CD8-positive, alpha-beta memory T cell (primary cell): ENCODE measurements at regions not wholly inside any gene's neighbourhood (a gene's known extent, or its start where the extent isn't known, plus 50 kb on each side); places are given as distances from the start of the nearest gene placed in this dataset.
"Not testable (repeated sequence)": the region's sequence is repeated elsewhere in the genome, so short reads cannot be mapped to it uniquely, and the experiment has no call there.

Experiments used
- CTCF ChIA-PET: fragments of 350-600 bp; sonication (Branson Sonifier 250); formaldehyde crosslinking; loops from one replicate; lab custom pipeline; 2021; ENCODE audit warnings: antibody characterized with exemption; lab: Charles Lee
- POLR2A ChIA-PET: fragments of 350-600 bp; sonication (Branson Sonifier 250); formaldehyde crosslinking; loops from one replicate; lab custom pipeline; 2021; ENCODE audit warnings: antibody characterized with exemption; lab: Charles Lee
- DNase-seq, 5 donors: peaks; one replicate each; pipeline versions ENCODE4 v3.0.0 to v3.0.0-alpha.2; 2020 to 2022; ENCODE audit warnings: mixed read lengths in 1 of 5
- H3K27ac ChIP-seq: one replicate; pipeline ENCODE4 v1.7.0; 2013; ENCODE audit warnings: low read depth, mild to moderate bottlenecking, low read length, moderate library complexity
- H3K27me3 ChIP-seq: 2 replicates; pipeline ENCODE4 v1.7.0; 2013; ENCODE audit warnings: low read length, mild to moderate bottlenecking; ENCODE audit not compliant: insufficient read depth, poor library complexity, severe bottlenecking
- H3K36me3 ChIP-seq: 2 replicates; pipeline ENCODE4 v1.7.0; 2013; ENCODE audit warnings: mild to moderate bottlenecking, low read length, moderate library complexity; ENCODE audit not compliant: insufficient read depth
- H3K4me1 ChIP-seq: 2 replicates; pipeline ENCODE4 v1.7.0; 2013; ENCODE audit warnings: mild to moderate bottlenecking, low read length, moderate library complexity; ENCODE audit not compliant: insufficient read depth
- H3K4me3 ChIP-seq: 2 replicates; pipeline ENCODE4 v1.7.0; 2013; ENCODE audit warnings: mild to moderate bottlenecking, low read length
- H3K9me3 ChIP-seq: 2 replicates; pipeline ENCODE4 v1.7.0; 2013; ENCODE audit warnings: mild to moderate bottlenecking, low read length
- H3K27ac Mint-ChIP-seq, 8 donors: one replicate each; pipeline ENCODE4 v1.8.0; 2020 to 2021; ENCODE audit warnings: mixed read lengths in 8 of 8, mild to moderate bottlenecking in 6 of 8, inconsistent platforms in 3 of 8, moderate library complexity in 3 of 8
- H3K27me3 Mint-ChIP-seq, 2 donors: one replicate each; pipeline ENCODE4 v1.8.0; 2020 to 2021; ENCODE audit warnings: mixed read lengths in 2 of 2, mild to moderate bottlenecking in 1 of 2, moderate library complexity in 1 of 2
- H3K36me3 Mint-ChIP-seq, 3 donors: one replicate each; pipeline ENCODE4 v1.8.0; 2020 to 2021; ENCODE audit warnings: mixed read lengths in 3 of 3, inconsistent platforms in 1 of 3, mild to moderate bottlenecking in 1 of 3
- H3K4me1 Mint-ChIP-seq, 3 donors: one replicate each; pipeline ENCODE4 v1.8.0; 2020 to 2021; ENCODE audit warnings: mixed read lengths in 3 of 3, inconsistent platforms in 1 of 3, mild to moderate bottlenecking in 1 of 3
- H3K4me3 Mint-ChIP-seq, 7 donors: one replicate each; pipeline ENCODE4 v1.8.0; 2020 to 2021; ENCODE audit warnings: mixed read lengths in 7 of 7, mild to moderate bottlenecking in 6 of 7, moderate library complexity in 4 of 7, inconsistent platforms in 2 of 7
- H3K9me3 Mint-ChIP-seq, 5 donors: one replicate each; pipeline ENCODE4 v1.8.0; 2020 to 2022; ENCODE audit warnings: mixed read lengths in 5 of 5, mild to moderate bottlenecking in 3 of 5, moderate library complexity in 2 of 5, inconsistent platforms in 1 of 5

GRCh38 chr5:91797576-91797975 is 414.5 kb upstream of the ARRDC3 start:
- H3K36me3 ChIP-seq = no peaks in the 10 kb centered on the region
- H3K4me1 Mint-ChIP-seq = no peaks in the 10 kb centered on the region
- H3K4me3 Mint-ChIP-seq = no peak overlapping the region
- H3K27ac ChIP-seq = no peak overlapping the region
- POLR2A ChIA-PET = no interaction called here
- H3K9me3 Mint-ChIP-seq = peaks cover 7 to 17% (median 9%) of the 10 kb centered on the region in 5 donors
- H3K27me3 ChIP-seq = no peaks in the 10 kb centered on the region
- DNase-seq = no peak
- no peaks in the 10 kb centered on the region for H3K27me3 Mint-ChIP-seq
- H3K4me3 ChIP-seq = no peak overlapping the region
- H3K27ac Mint-ChIP-seq = no peak overlapping the region
- H3K9me3 ChIP-seq = no peaks in the 10 kb centered on the region
- H3K36me3 Mint-ChIP-seq = no peaks in the 10 kb centered on the region
- CTCF ChIA-PET = no interaction called here
- no peaks in the 10 kb centered on the region for H3K4me1 ChIP-seq

GRCh38 chr5:91794856-91795548 is 411.9 kb upstream of the ARRDC3 start:
- Histone ChIP-seq H3K27ac (no peak overlapping the region), H3K36me3 (no peaks in the 10 kb centered on the region), H3K27me3 (no peaks in the 10 kb centered on the region), H3K4me3 (no peak overlapping the region), H3K9me3 (no peaks in the 10 kb centered on the region), H3K4me1 (no peaks in the 10 kb centered on the region)
- Mint-ChIP-seq H3K36me3 (no peaks in the 10 kb centered on the region), H3K4me3 (no peak overlapping the region), H3K9me3 (peaks cover 0 to 3% (median 0%) of the 10 kb centered on the region in 5 donors), H3K4me1 (no peaks in the 10 kb centered on the region), H3K27ac (no peak overlapping the region), H3K27me3 (no peaks in the 10 kb centered on the region)
- ChIA-PET CTCF (no interaction called here), POLR2A (no interaction called here)
- no peak for DNase-seq

DNA sequence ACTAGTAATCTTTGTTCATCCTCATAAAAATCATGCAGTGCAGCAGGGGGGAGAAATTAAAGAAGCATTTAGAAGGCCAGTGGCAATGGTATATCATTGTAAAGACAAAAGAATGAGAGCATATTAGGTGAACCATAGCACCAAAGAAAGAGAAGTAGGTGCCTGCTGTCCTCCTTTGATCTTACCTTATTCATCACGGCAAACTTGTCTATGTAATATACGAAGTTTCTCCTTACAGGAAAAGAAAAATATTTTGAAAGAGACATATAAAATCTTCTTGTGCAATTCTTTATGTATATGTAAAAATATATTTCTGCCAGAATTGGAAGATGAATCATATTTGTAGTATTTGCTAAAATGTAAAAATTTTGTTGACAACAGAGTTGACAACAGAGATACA is 411.3 kb upstream of the ARRDC3 start:
- Mint-ChIP-seq H3K4me1 (no peaks in the 10 kb centered on the region), H3K27ac (no peak overlapping the region), H3K9me3 (no peaks in the 10 kb centered on the region), H3K4me3 (no peak overlapping the region), H3K27me3 (no peaks in the 10 kb centered on the region), H3K36me3 (no peaks in the 10 kb centered on the region)
- H3K36me3 ChIP-seq = no peaks in the 10 kb centered on the region
- POLR2A ChIA-PET = no interaction called here
- no peaks in the 10 kb centered on the region for H3K27me3 ChIP-seq
- no peak overlapping the region for H3K27ac ChIP-seq
- no peak for DNase-seq
- CTCF ChIA-PET = no interaction called here
- H3K9me3 ChIP-seq = no peaks in the 10 kb centered on the region
- H3K4me3 ChIP-seq = no peak overlapping the region
- H3K4me1 ChIP-seq = no peaks in the 10 kb centered on the region

DNA sequence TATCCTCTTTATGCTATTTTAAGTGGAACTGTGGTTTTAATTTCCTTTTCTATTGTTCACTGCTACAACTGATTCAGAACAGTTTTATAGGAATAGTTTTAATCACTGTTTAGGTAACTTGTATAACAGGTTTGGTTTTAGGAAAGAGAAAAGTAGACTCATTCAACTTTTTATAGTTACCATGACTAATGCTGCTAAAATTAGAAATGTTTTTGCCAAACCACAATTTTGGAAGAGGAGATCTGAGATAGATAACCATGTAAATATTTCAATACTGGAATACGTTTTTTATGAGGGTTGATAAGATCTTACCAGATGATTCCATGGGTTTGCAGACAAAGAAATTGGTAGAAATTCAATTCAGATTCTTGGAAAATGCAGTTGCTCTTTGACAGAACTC is 404.6 kb upstream of the ARRDC3 start:
- Mint-ChIP-seq H3K27me3 (no peaks in the 10 kb centered on the region), H3K4me3 (no peak overlapping the region), H3K36me3 (no peaks in the 10 kb centered on the region), H3K27ac (no peak overlapping the region), H3K4me1 (no peaks in the 10 kb centered on the region), H3K9me3 (peaks cover 0 to 8% (median 4%) of the 10 kb centered on the region in 5 donors)
- H3K4me3 ChIP-seq = no peak overlapping the region
- DNase-seq = no peak
- H3K36me3 ChIP-seq = no peaks in the 10 kb centered on the region
- no peaks in the 10 kb centered on the region for H3K27me3 ChIP-seq
- no peaks in the 10 kb centered on the region for H3K4me1 ChIP-seq
- H3K9me3 ChIP-seq = no peaks in the 10 kb centered on the region
- no peak overlapping the region for H3K27ac ChIP-seq
- ChIA-PET CTCF (no interaction called here), POLR2A (no interaction called here)

GRCh38 chr5:91777671-91778070 is 394.6 kb upstream of the ARRDC3 start:
- H3K9me3 Mint-ChIP-seq = peaks cover 0 to 24% (median 0%) of the 10 kb centered on the region in 5 donors
- ChIA-PET POLR2A (no interaction called here), CTCF (no interaction called here)
- H3K4me1 ChIP-seq = no peaks in the 10 kb centered on the region
- no peaks in the 10 kb centered on the region for H3K9me3 ChIP-seq
- H3K36me3 Mint-ChIP-seq = no peaks in the 10 kb centered on the region
- no peak overlapping the region for H3K4me3 ChIP-seq
- H3K36me3 ChIP-seq = no peaks in the 10 kb centered on the region
- H3K27ac Mint-ChIP-seq = no peak overlapping the region
- no peaks in the 10 kb centered on the region for H3K27me3 ChIP-seq
- no peaks in the 10 kb centered on the region for H3K4me1 Mint-ChIP-seq
- no peaks in the 10 kb centered on the region for H3K27me3 Mint-ChIP-seq
- DNase-seq = no peak
- no peak overlapping the region for H3K27ac ChIP-seq
- H3K4me3 Mint-ChIP-seq = no peak overlapping the region

DNA sequence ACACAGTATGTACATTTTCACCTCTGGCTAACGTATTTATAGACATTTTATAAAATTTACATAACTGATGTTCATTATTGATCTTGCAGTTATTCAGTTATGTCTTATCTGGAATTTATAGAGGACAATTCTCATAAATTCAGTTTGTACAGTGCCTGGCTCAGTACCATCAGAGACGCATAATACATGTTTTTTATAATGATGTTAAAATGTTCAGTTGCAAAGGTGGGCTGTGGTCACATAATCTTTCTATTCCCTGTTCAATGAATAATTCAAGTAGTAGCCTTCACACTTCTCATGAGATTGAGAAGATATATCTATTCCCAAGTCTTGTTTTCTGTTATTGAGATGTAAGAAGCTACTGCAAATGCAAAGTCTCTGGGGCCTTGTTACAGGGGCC is 393.1 kb upstream of the ARRDC3 start:
- CTCF ChIA-PET = no interaction called here
- H3K9me3 Mint-ChIP-seq = peaks cover 0 to 24% (median 0%) of the 10 kb centered on the region in 5 donors
- Histone ChIP-seq H3K4me3 (no peak overlapping the region), H3K27me3 (no peaks in the 10 kb centered on the region), H3K9me3 (no peaks in the 10 kb centered on the region), H3K36me3 (no peaks in the 10 kb centered on the region), H3K4me1 (no peaks in the 10 kb centered on the region), H3K27ac (no peak overlapping the region)
- no peak for DNase-seq
- no peak overlapping the region for H3K4me3 Mint-ChIP-seq
- H3K36me3 Mint-ChIP-seq = no peaks in the 10 kb centered on the region
- POLR2A ChIA-PET = no interaction called here
- no peaks in the 10 kb centered on the region for H3K27me3 Mint-ChIP-seq
- H3K4me1 Mint-ChIP-seq = no peaks in the 10 kb centered on the region
- H3K27ac Mint-ChIP-seq = no peak overlapping the region

- no peak overlapping the region for H3K27ac Mint-ChIP-seq
- ChIA-PET POLR2A (no interaction called here), CTCF (no interaction called here)
- H3K4me1 ChIP-seq = no peaks in the 10 kb centered on the region
- H3K9me3 ChIP-seq = no peaks in the 10 kb centered on the region
- H3K36me3 Mint-ChIP-seq = no peaks in the 10 kb centered on the region
- H3K27ac ChIP-seq = no peak overlapping the region
- H3K9me3 Mint-ChIP-seq = peaks cover 0 to 8% (median 0%) of the 10 kb centered on the region in 5 donors
- H3K36me3 ChIP-seq = no peaks in the 10 kb centered on the region
- H3K4me3 Mint-ChIP-seq = no peak overlapping the region
- H3K27me3 Mint-ChIP-seq = no peaks in the 10 kb centered on the region
- H3K4me3 ChIP-seq = no peak overlapping the region
- no peak for DNase-seq
- H3K4me1 Mint-ChIP-seq = no peaks in the 10 kb centered on the region
- H3K27me3 ChIP-seq = no peaks in the 10 kb centered on the region
These were observed 387.3 kb upstream of the ARRDC3 start for GRCh38 chr5:91770400-91770799.

DNA sequence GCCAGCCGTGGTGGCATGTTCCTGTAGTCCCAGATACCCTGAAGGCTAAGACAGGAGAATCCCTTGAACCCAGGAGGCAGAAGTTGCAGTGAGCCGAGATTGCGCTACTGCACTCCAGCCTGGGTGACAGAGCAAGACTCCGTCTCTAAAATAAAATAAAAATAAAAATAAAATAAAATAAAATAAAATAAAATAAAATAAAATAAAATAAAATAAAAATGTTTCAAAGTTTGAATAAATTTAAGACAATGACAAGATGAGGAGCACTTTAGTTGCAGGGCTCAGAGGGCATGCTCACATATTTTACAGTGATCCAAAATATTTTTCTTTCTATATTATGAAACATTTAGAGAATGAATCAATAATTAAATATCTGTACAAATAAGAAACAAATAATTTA is 374.3 kb upstream of the ARRDC3 start:
- H3K9me3 ChIP-seq, H3K27me3 Mint-ChIP-seq, H3K4me3 ChIP-seq, H3K4me3 Mint-ChIP-seq, H3K27ac Mint-ChIP-seq, H3K36me3 ChIP-seq, H3K4me1 ChIP-seq, CTCF ChIA-PET, POLR2A ChIA-PET, H3K36me3 Mint-ChIP-seq, DNase-seq, H3K27ac ChIP-seq, H3K27me3 ChIP-seq, H3K4me1 Mint-ChIP-seq: not testable (repeated sequence)
- peaks cover 2 to 22% (median 4%) of the 10 kb centered on the region in 5 donors for H3K9me3 Mint-ChIP-seq
